Esophagus (tissue), 2 donors: ENCODE measurements at regions not wholly inside any gene's neighbourhood (a gene's known extent, or its start where the extent isn't known, plus 50 kb on each side); places are given as distances from the start of the nearest gene placed in this dataset.

Experiments used
- H3K27ac ChIP-seq, 2 donors: one replicate each; pipeline ENCODE4 v1.5.1; 2013; ENCODE audit warnings: low read depth in 2 of 2, mild to moderate bottlenecking in 2 of 2, inconsistent platforms in 1 of 2, low read length in 1 of 2, moderate library complexity in 1 of 2
- H3K27me3 ChIP-seq, 2 donors: one replicate each; pipeline ENCODE4 v1.6.1; 2013; ENCODE audit warnings: low read length in 2 of 2, control low read depth in 1 of 2, mild to moderate bottlenecking in 1 of 2; ENCODE audit not compliant: insufficient read depth in 2 of 2, control insufficient read depth in 1 of 2
- H3K36me3 ChIP-seq, 2 donors: one replicate each; pipeline ENCODE4 v1.6.1; 2013; ENCODE audit warnings: low read length in 1 of 2; ENCODE audit not compliant: control insufficient read depth in 2 of 2, insufficient read depth in 2 of 2
- H3K4me1 ChIP-seq, 2 donors: one replicate each; pipeline ENCODE4 v1.6.1; 2013; ENCODE audit warnings: low read length in 1 of 2; ENCODE audit not compliant: control insufficient read depth in 2 of 2, insufficient read depth in 2 of 2
- H3K4me3 ChIP-seq, 2 donors: one replicate each; pipeline ENCODE4 v1.5.1; 2013; ENCODE audit warnings: low read length in 2 of 2, mild to moderate bottlenecking in 2 of 2, low read depth in 1 of 2, moderate library complexity in 1 of 2
- H3K9me3 ChIP-seq, 2 donors: one replicate each; pipeline ENCODE4 v1.6.1; 2013; ENCODE audit warnings: mild to moderate bottlenecking in 2 of 2, low read depth in 1 of 2, low read length in 1 of 2, moderate library complexity in 1 of 2; ENCODE audit not compliant: control insufficient read depth in 2 of 2, insufficient read depth in 1 of 2
- WGBS, 2 donors: extraction: QIAGEN DNeasy Blood & Tissue Kit; methylation state at CpG; one replicate each; pipeline ENCODE4 v1.1.7; 2013; 5-methylcytosine and 5-hydroxymethylcytosine counted together
- donor health status: healthy with polysubstance abuse.
- donor health status: Bipolar disorder and iron deficiency.

- Histone ChIP-seq H3K4me3 (no peak overlapping the region), H3K27ac (peak overlapping the region in 1 of 2 donors; percentile 3), H3K4me1 (peaks cover 0 to 2% of the 10 kb centered on the region in 2 donors), H3K36me3 (no peaks in the 10 kb centered on the region), H3K27me3 (no peaks in the 10 kb centered on the region), H3K9me3 (no peaks in the 10 kb centered on the region)
- WGBS, 2 donors: 41 to 48% methylated on average over 8 of the region's 8 CpGs
Observed at GRCh38 chr1:244349103-244349531, 102.6 kb downstream of the ADSS2 start.

GRCh38 chr1:244349581-244350001, 102.1 kb downstream of the ADSS2 start:
- H3K27ac ChIP-seq: no peak overlapping the region
- H3K9me3 ChIP-seq: no peaks in the 10 kb centered on the region
- no peaks in the 10 kb centered on the region for H3K36me3 ChIP-seq
- no peaks in the 10 kb centered on the region for H3K27me3 ChIP-seq
- H3K4me3 ChIP-seq: no peak overlapping the region
- 48 to 66% methylated on average over 8 of the region's 8 CpGs for WGBS, 2 donors
- H3K4me1 ChIP-seq: peaks cover 0 to 2% of the 10 kb centered on the region in 2 donors

- H3K4me1 ChIP-seq: peaks cover 0 to 2% of the 10 kb centered on the region in 2 donors
- 58 to 63% methylated on average over 6 of the region's 6 CpGs for WGBS, 2 donors
- no peak overlapping the region for H3K4me3 ChIP-seq
- no peak overlapping the region for H3K27ac ChIP-seq
- H3K36me3 ChIP-seq: no peaks in the 10 kb centered on the region
- no peaks in the 10 kb centered on the region for H3K9me3 ChIP-seq
- H3K27me3 ChIP-seq: no peaks in the 10 kb centered on the region
Observed at GRCh38 chr1:244350027-244350426, 101.7 kb downstream of the ADSS2 start.

GRCh38 chr1:244352156-244352830, 99.4 kb downstream of the ADSS2 start:
- WGBS, 2 donors: 53 to 66% methylated on average over 7 of the region's 7 CpGs
- Histone ChIP-seq H3K4me3 (no peak overlapping the region), H3K27me3 (no peaks in the 10 kb centered on the region), H3K9me3 (no peaks in the 10 kb centered on the region), H3K27ac (peak overlapping the region in 1 of 2 donors; percentile 63), H3K36me3 (no peaks in the 10 kb centered on the region), H3K4me1 (peaks cover 0 to 2% of the 10 kb centered on the region in 2 donors)

GRCh38 chr1:244353551-244354091, 98.1 kb downstream of the ADSS2 start:
- H3K27ac ChIP-seq: peak overlapping the region; percentile 32 to 73
- H3K27me3 ChIP-seq: no peaks in the 10 kb centered on the region
- H3K4me1 ChIP-seq: peaks cover 0 to 2% of the 10 kb centered on the region in 2 donors
- no peaks in the 10 kb centered on the region for H3K36me3 ChIP-seq
- no peak overlapping the region for H3K4me3 ChIP-seq
- WGBS, 2 donors: 19 to 41% methylated on average over 7 of the region's 7 CpGs
- no peaks in the 10 kb centered on the region for H3K9me3 ChIP-seq

- Histone ChIP-seq H3K9me3 (no peaks in the 10 kb centered on the region), H3K4me3 (no peak overlapping the region), H3K4me1 (peaks cover 0 to 2% of the 10 kb centered on the region in 2 donors), H3K36me3 (no peaks in the 10 kb centered on the region), H3K27ac (peak overlapping the region in 1 of 2 donors; percentile 55), H3K27me3 (no peaks in the 10 kb centered on the region)
- WGBS, 2 donors: 55 to 65% methylated on average over 5 of the region's 5 CpGs
Observed at GRCh38 chr1:244354810-244355278, 96.9 kb downstream of the ADSS2 start.

GRCh38 chr1:244356376-244356775, 95.3 kb downstream of the ADSS2 start:
- H3K27me3 ChIP-seq: no peaks in the 10 kb centered on the region
- H3K36me3 ChIP-seq: no peaks in the 10 kb centered on the region
- no peak overlapping the region for H3K27ac ChIP-seq
- WGBS, 2 donors: 80 to 89% methylated on average over 1 of the region's 1 CpG
- H3K4me3 ChIP-seq: no peak overlapping the region
- H3K9me3 ChIP-seq: no peaks in the 10 kb centered on the region
- peaks cover 0 to 2% of the 10 kb centered on the region in 2 donors for H3K4me1 ChIP-seq
